GM21717 (cell line): ENCODE measurements at regions not wholly inside any gene's neighbourhood (a gene's known extent, or its start where the extent isn't known, plus 50 kb on each side); places are given as distances from the start of the nearest gene placed in this dataset.

ENCODE experiments used
- ATAC-seq: cut with Tn5 transposase; IDR thresholded peaks from one replicate; pipeline ENCODE4 v1.9.1; 2021; ENCODE audit warnings: mild to moderate bottlenecking, moderate library complexity; ENCODE audit not compliant: unreplicated experiment

DNA sequence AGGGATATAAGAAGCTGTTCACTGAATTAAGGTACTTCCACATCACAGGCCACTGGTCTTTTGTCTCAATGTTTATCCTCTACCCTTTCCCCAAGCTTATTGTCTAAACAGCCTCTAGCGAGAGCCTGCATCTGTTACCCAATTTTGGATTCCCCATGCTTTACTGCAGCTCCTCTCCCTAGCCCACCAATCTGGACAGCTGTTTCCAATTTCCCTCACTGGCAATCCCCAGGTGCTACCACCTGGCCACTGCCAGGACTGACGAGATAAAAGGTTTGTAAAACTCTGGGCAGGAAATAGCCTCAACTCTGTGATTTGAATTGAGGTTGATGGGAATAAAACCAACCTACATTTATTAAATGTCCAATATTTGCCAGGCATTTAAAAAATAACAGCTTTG is 58.0 kb upstream of the TEX9 start:
- no peak for ATAC-seq

DNA sequence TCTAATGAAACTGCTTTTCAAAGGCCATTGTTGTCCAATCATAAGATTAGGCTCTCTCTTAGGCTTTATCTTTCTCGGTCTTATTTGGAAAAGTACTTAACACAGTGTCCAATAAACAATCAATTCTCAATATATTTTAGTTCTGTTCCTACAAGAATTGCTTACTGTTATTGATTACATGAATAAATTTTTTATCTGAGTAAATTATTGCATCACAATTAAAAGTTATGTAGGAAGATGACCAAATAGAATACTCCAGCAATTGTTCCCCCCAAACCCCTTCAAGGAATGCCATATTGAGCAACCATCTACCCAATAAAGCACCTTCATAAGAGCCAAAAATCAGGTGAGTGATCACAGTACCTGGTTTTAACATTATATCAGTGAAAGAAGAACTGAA is 55.0 kb upstream of the RFX7 start:
- no peak for ATAC-seq

DNA sequence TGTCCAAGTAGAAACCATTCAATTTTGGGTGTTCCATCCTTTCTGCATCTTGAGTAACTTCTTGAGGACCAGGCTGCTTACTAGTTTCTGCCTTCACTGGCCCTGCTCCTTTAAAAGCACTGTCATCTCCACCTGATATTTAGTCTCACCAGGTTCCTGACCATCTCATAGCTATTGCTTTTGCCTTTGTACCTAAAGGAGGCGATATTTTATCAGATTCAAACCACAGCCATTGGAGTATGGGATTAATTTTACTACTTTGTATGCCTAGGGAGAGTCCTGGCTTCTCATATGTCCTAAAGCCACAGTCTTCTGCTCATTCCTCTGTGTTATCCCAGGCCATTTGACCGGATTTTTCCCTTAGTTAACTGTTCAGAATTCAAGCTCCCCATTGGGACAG is 51.8 kb upstream of the RFX7 start:
- ATAC-seq: no peak

DNA sequence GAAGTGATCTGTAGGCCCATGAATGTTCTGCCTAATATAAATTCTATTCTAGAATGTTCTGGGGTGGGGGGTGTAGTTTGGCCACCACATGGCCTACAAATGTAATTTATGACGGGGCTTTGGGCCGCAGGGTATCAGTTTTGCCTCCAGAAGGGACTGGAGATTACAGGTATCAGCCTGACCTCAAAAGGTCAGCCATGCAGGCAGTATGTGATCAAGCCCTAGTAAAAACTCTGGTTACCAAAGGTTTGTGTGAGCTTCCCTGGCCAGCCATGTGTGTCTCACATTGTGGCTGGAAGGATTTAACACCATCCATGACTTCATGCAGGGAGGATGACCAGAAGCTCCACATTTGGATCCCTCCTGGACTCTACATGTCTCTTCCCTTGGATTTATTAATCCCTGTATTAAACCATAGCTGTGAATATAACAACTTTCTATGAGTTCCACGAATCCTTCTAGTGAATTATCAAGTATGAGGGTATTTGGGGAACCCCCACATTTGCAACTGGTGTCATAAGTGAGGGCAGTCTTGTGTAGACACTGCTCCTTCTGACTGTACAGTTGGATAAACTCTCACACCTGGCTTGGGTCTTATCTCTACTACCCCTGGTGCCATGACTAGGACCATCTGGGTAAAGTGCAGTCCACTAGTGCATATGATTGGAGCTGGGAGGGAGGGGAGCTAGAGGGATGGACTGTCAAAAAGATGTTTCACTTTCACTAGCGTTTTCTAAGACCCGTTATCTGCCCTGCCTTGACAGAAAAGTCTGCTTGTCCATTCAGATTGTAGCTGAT is 50.0 kb upstream of the RFX7 start:
- peak; percentile 58 for ATAC-seq
